OCI-LY1 (cell line): ENCODE measurements at regions not wholly inside any gene's neighbourhood (a gene's known extent, or its start where the extent isn't known, plus 50 kb on each side); places are given as distances from the start of the nearest gene placed in this dataset.

Source experiments
- EZH2 ChIP-seq: fragments of 200-600 bp; sonication (generic), shearing (Covaris generic); IDR thresholded peaks from 2 replicates; pipeline ENCODE4 v1.8.0; 2017; ENCODE audit warnings: borderline replicate concordance, mixed run types, mild to moderate bottlenecking, antibody characterized with exemption, low read length, moderate library complexity, mixed read lengths
- TF ChIP-seq, protein P1 (sequence below): fragments of 200-600 bp; sonication (generic), shearing (Covaris generic); IDR thresholded peaks from 2 replicates; pipeline ENCODE4 v1.5.1; 2017; ENCODE audit warnings: mild to moderate bottlenecking, antibody characterized with exemption, low read length, moderate library complexity, mixed read lengths

DNA sequence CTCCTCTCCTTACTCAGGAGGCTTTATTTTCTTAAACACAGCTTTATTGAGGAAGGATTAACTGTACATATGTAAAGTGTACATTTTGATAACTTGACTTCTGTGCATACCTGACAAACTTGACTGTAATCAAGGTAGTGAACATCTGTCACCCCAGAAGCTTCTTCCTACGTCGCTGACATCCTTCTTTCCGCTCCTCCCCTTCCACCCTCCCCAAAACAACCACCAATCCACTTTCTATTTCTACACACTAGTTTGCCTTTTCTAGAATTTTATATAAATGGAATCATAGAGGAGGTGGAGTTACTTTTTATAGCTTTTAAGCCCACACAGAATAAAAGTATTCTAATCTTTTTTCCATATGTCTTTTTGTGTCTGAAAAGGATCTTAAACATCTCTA, 225.2 kb upstream of the RBFOX1 start:
- TF ChIP-seq, protein P1, sequence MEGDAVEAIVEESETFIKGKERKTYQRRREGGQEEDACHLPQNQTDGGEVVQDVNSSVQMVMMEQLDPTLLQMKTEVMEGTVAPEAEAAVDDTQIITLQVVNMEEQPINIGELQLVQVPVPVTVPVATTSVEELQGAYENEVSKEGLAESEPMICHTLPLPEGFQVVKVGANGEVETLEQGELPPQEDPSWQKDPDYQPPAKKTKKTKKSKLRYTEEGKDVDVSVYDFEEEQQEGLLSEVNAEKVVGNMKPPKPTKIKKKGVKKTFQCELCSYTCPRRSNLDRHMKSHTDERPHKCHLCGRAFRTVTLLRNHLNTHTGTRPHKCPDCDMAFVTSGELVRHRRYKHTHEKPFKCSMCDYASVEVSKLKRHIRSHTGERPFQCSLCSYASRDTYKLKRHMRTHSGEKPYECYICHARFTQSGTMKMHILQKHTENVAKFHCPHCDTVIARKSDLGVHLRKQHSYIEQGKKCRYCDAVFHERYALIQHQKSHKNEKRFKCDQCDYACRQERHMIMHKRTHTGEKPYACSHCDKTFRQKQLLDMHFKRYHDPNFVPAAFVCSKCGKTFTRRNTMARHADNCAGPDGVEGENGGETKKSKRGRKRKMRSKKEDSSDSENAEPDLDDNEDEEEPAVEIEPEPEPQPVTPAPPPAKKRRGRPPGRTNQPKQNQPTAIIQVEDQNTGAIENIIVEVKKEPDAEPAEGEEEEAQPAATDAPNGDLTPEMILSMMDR: no peak
- no peak for TF ChIP-seq EZH2
